Keratinocyte (primary cell): ENCODE measurements at regions not wholly inside any gene's neighbourhood (a gene's known extent, or its start where the extent isn't known, plus 50 kb on each side); places are given as distances from the start of the nearest gene placed in this dataset.

Experiments
- DNase-seq: peaks from one replicate; pipeline ENCODE4 v3.0.0-alpha.2; 2011; ENCODE audit warnings: low read depth, missing footprints, low spot score
- FAIRE-seq: peaks from 2 replicates; lab custom pipeline; 2011; peaks lifted over from hg19 to GRCh38; lab: Jason Lieb, UNC
- H2AFZ ChIP-seq: 2 replicates; pipeline ENCODE4 v1.6.0; 2012; ENCODE audit warnings: low read length, control low read depth, inconsistent platforms; ENCODE audit not compliant: control insufficient read depth
- H3K27ac ChIP-seq: 2 replicates; pipeline ENCODE4 v1.5.1; 2011; ENCODE audit warnings: low read length; ENCODE audit not compliant: control insufficient read depth, insufficient read depth
- H3K27me3 ChIP-seq: 3 replicates; pipeline ENCODE4 v1.6.0; 2011; ENCODE audit warnings: low read length; ENCODE audit not compliant: control insufficient read depth, insufficient read depth; ENCODE audit errors: extremely low read depth
- H3K36me3 ChIP-seq, 2 experiments: 2 replicates in 1 of 2; 3 replicates in 1 of 2; pipeline ENCODE4 v1.5.1; 2011; ENCODE audit warnings: low read length in 2 of 2, mild to moderate bottlenecking in 1 of 2; ENCODE audit not compliant: control insufficient read depth in 2 of 2, insufficient read depth in 2 of 2; ENCODE audit errors: extremely low read depth in 1 of 2
- H3K4me1 ChIP-seq: 3 replicates; pipeline ENCODE4 v1.5.1; 2011; ENCODE audit warnings: low read length; ENCODE audit not compliant: control insufficient read depth, insufficient read depth; ENCODE audit errors: extremely low read depth
- H3K4me2 ChIP-seq: 3 replicates; pipeline ENCODE4 v1.6.0; 2011; ENCODE audit warnings: low read depth, low read length; ENCODE audit not compliant: control insufficient read depth, insufficient read depth; ENCODE audit errors: extremely low read depth
- H3K4me3 ChIP-seq, 3 experiments: fragments of 200-600 bp in 1 of 3; sonication (generic) in 1 of 3; 2 replicates in 2 of 3; 3 replicates in 1 of 3; pipeline ENCODE4 v1.5.1; 2011 to 2016; ENCODE audit warnings: low read length in 3 of 3, mild to moderate bottlenecking in 3 of 3, control low read depth in 2 of 3, inconsistent platforms in 1 of 3, low read depth in 1 of 3, mixed read lengths in 1 of 3, mixed run types in 1 of 3, moderate library complexity in 1 of 3; ENCODE audit not compliant: control insufficient read depth in 2 of 3, insufficient read depth in 2 of 3; ENCODE audit errors: extremely low read depth in 1 of 3
- H3K79me2 ChIP-seq: 2 replicates; pipeline ENCODE4 v1.6.0; 2012; ENCODE audit warnings: low read length; ENCODE audit not compliant: control insufficient read depth, insufficient read depth
- H3K9ac ChIP-seq: 3 replicates; pipeline ENCODE4 v1.6.0; 2011; ENCODE audit warnings: low read length; ENCODE audit not compliant: control insufficient read depth, insufficient read depth; ENCODE audit errors: extremely low read depth
- H3K9me1 ChIP-seq: 3 replicates; pipeline ENCODE4 v1.6.0; 2011; ENCODE audit warnings: low read length; ENCODE audit not compliant: control insufficient read depth, insufficient read depth; ENCODE audit errors: extremely low read depth
- H3K9me3 ChIP-seq: 2 replicates; pipeline ENCODE4 v1.5.1; 2012; ENCODE audit warnings: low read depth, low read length; ENCODE audit not compliant: control insufficient read depth
- H4K20me1 ChIP-seq: 3 replicates; pipeline ENCODE4 v1.6.0; 2011; ENCODE audit warnings: low read length; ENCODE audit not compliant: control insufficient read depth, insufficient read depth; ENCODE audit errors: extremely low read depth
- CTCF ChIP-seq, 3 experiments: IDR thresholded peaks in 1 of 3; conservative IDR thresholded peaks in 1 of 3; optimal IDR thresholded peaks in 1 of 3; 2 replicates in 2 of 3; 3 replicates in 1 of 3; pipeline versions ENCODE3 to v1.5.1; 2011; ENCODE audit warnings: low read length in 3 of 3, mild to moderate bottlenecking in 3 of 3, moderate library complexity in 2 of 3, control low read depth in 1 of 3, inconsistent platforms in 1 of 3; ENCODE audit not compliant: insufficient read depth in 2 of 3; ENCODE audit errors: extremely low read depth in 1 of 3
- EZH2 ChIP-seq: IDR thresholded peaks from one replicate; pipeline ENCODE4 v1.6.1; 2012; ENCODE audit warnings: inconsistent platforms, mild to moderate bottlenecking, low read length, moderate library complexity
- dilution Hi-C: fragments of 300-500 bp; cut with MboI; formaldehyde crosslinking; loops from one replicate; pipeline ENCODE4 v1.7.0; 2020; ENCODE audit warnings: low sequenced_read_pairs; ENCODE audit not compliant: extremely low pct_ligation_motif_present

GRCh38 chr2:37800176-37800858 lies 124.8 kb upstream of the RMDN2 start:
- dilution Hi-C loops = no loop called here
- H3K4me3 ChIP-seq = no peak overlapping the region
- TF ChIP-seq CTCF (optimal IDR thresholded peaks at IDR 0.05 in 1 of 3, IDR thresholded peaks at IDR 0.05 in 1 of 3, conservative IDR thresholded peaks at IDR 0.05 in 1 of 3; ENCODE audit: extremely low read depth in 1 of 3, insufficient read depth in 2 of 3, low read length in 3 of 3) (no peak), EZH2 (no peak)
- H3K27me3 ChIP-seq = no peaks in the 10 kb centered on the region
- H4K20me1 ChIP-seq = no peaks in the 10 kb centered on the region
- FAIRE-seq (no peak), DNase-seq (no peak)
- H3K36me3 ChIP-seq = no peaks in the 10 kb centered on the region
- H3K4me2 ChIP-seq = no peak overlapping the region
- no peaks in the 10 kb centered on the region for H3K9me3 ChIP-seq
- H2AFZ ChIP-seq = no peak overlapping the region
- H3K79me2 ChIP-seq = no peaks in the 10 kb centered on the region
- no peak overlapping the region for H3K9ac ChIP-seq
- no peaks in the 10 kb centered on the region for H3K9me1 ChIP-seq
- no peak overlapping the region for H3K27ac ChIP-seq
- peaks cover 18% of the 10 kb centered on the region for H3K4me1 ChIP-seq

- Histone ChIP-seq H3K9me3 (no peaks in the 10 kb centered on the region), H3K27me3 (no peaks in the 10 kb centered on the region), H4K20me1 (no peaks in the 10 kb centered on the region), H3K9ac (no peak overlapping the region), H3K4me2 (peak overlapping the region; percentile 34), H3K4me3 (no peak overlapping the region), H3K4me1 (peaks cover 14% of the 10 kb centered on the region), H2AFZ (no peak overlapping the region), H3K9me1 (no peaks in the 10 kb centered on the region), H3K36me3 (no peaks in the 10 kb centered on the region), H3K79me2 (no peaks in the 10 kb centered on the region), H3K27ac (no peak overlapping the region)
- TF ChIP-seq EZH2 (no peak), CTCF (optimal IDR thresholded peaks at IDR 0.05 in 1 of 3, IDR thresholded peaks at IDR 0.05 in 1 of 3, conservative IDR thresholded peaks at IDR 0.05 in 1 of 3; ENCODE audit: extremely low read depth in 1 of 3, insufficient read depth in 2 of 3, low read length in 3 of 3) (no peak)
- dilution Hi-C loops = no loop called here
- DNase-seq = no peak
- peak; percentile 69 for FAIRE-seq
Measured at GRCh38 chr2:37802211-37802752, 122.8 kb upstream of the RMDN2 start.
